ENCODE measurements at regions not wholly inside any gene's neighbourhood (a gene's known extent, or its start where the extent isn't known, plus 50 kb on each side); places are given as distances from the start of the nearest gene placed in this dataset.

GRCh38 chr14:42563313-42563712, 956.6 kb downstream of the LRFN5 start:
- TF ChIP-seq ZFX (CRISPR knock-in tag; IDR thresholded peaks at IDR 0.05; ENCODE audit: low read depth) = no peak
- TF ChIP-seq CEBPB (IDR thresholded peaks at IDR 0.05; ENCODE audit: borderline replicate concordance, low read depth, low read length) = no peak
